HFF-Myc (cell line): ENCODE measurements at regions not wholly inside any gene's neighbourhood (a gene's known extent, or its start where the extent isn't known, plus 50 kb on each side); places are given as distances from the start of the nearest gene placed in this dataset.
"Not testable (repeated sequence)": the region's sequence is repeated elsewhere in the genome, so short reads cannot be mapped to it uniquely, and the experiment has no call there.

ENCODE experiments used
- DNase-seq: peaks from one replicate; pipeline ENCODE4 v3.0.0-alpha.2; 2011; ENCODE audit warnings: low read depth; ENCODE audit errors: extremely low read depth
- H3K4me3 ChIP-seq: replicated peaks from 2 replicates; pipeline ENCODE4 v1.5.1; 2011; ENCODE audit warnings: low read depth, mild to moderate bottlenecking, control low read depth, low read length
- TF ChIP-seq, protein P1 (sequence below): IDR thresholded peaks from 2 replicates; pipeline ENCODE4 v1.5.1; 2012; ENCODE audit warnings: mild to moderate bottlenecking, low read depth, low read length, control low read depth; ENCODE audit errors: missing control alignments

DNA sequence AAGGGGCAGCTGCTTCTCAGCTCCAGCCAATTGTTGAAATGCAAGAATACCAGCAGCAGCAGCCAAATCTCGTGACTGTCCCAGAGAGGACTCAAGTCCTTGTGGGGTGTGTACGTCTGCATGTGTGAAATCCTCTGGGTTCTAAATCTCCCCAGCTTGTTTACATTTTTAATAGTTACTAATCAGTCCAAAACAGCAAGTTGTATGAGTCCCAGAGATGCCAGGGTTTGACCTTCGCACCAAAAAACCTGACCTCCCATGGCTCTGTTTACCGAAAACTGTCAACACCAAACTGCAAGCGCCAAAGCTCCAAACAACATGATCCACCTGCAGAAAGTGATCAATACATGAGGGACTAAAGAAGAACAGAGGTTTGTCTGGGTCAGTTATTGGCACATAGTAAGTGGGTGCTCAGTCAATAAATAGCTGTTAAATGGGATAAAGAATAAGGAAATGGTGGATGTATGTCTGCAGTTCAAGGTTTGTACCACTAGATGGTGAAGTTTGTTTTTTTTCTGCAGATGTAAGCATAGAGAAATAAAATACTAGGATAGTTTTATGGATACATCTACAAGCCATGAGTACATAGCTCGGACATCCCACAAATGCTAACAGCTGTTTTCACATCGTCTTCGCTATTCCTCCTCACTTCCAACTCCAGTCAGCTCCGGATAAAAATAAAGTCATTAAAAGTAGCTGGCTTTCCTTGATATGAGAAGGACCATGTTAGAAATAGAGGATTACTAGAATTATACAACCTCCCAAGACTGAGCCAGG lies 85.3 kb upstream of the ADRB2 start:
- peak; percentile 55 for DNase-seq
- H3K4me3 ChIP-seq, result no peak overlapping the region
- TF ChIP-seq, protein P1, sequence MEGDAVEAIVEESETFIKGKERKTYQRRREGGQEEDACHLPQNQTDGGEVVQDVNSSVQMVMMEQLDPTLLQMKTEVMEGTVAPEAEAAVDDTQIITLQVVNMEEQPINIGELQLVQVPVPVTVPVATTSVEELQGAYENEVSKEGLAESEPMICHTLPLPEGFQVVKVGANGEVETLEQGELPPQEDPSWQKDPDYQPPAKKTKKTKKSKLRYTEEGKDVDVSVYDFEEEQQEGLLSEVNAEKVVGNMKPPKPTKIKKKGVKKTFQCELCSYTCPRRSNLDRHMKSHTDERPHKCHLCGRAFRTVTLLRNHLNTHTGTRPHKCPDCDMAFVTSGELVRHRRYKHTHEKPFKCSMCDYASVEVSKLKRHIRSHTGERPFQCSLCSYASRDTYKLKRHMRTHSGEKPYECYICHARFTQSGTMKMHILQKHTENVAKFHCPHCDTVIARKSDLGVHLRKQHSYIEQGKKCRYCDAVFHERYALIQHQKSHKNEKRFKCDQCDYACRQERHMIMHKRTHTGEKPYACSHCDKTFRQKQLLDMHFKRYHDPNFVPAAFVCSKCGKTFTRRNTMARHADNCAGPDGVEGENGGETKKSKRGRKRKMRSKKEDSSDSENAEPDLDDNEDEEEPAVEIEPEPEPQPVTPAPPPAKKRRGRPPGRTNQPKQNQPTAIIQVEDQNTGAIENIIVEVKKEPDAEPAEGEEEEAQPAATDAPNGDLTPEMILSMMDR, result peak; percentile 50

DNA sequence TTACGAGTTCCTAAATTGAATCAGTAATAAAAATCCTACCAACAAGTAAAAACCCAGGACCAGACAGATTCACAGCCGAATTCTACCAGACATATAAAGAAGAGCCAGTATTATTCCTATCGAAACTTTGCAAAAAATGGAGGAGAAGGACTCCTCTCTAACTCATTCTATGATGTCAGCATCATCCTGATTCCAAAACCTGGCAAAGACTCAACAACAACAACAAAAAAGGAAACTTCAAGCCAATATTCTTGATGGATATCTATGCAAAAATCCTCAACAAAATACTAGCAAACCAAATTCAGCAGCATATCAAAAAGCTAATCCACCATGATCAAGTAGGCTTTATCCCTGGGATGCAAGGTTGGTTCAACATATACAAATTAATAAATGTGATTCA lies 84.6 kb upstream of the ADRB2 start:
- H3K4me3 ChIP-seq, DNase-seq: not testable (repeated sequence)

DNA sequence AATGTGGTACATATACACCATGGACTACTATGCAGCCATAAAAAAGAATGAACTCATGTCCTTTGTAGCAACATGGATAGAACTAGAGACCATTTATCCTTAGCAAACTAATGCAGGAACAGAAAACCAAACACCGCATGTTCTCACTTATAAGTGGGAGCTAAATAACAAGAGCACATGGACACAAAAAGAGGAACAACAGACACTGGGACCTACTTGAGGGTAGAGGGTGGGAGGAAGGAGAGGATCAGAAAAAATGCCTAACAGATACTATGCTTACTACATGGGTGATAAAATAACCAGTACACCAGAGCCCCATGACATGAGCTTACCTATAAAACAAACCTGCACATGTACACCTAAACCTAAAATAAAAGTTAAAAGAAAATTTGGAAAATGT lies 82.0 kb upstream of the ADRB2 start:
- DNase-seq, H3K4me3 ChIP-seq: not testable (repeated sequence)

DNA sequence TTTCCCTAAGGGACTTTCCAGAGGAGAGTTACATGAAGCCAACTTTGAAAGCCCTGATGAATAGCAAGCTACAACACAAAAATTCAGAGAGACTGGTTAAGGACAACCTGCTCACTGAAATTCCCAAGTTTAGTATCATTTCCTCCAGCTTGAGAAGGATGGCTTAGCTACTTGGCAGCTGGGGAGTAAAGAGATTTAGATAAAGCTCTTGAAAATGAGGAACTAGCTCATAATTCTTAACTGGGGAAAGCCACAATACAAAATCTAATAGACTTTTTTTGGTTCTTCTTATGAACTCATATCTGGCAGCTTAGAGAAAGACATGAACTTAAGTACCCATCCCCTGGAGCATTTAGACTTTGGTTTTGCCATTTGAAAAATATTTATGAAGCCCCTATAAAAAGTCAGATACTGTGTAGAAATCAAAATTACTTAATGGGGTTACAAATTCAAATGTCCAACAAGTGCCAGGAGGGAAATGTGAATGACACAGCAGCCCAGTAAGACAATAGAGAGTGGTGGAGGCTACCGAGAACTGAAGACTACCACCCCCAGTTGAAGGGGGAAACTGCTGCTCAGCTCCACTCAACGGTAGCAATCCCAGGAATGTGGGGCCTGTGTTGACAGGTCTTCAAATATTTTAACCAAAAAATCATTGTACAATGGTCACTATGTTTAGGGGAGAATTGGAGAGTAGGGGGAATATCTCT lies 79.4 kb upstream of the ADRB2 start:
- TF ChIP-seq, protein P1, result no peak
- no peak for DNase-seq
- H3K4me3 ChIP-seq, result no peak overlapping the region

DNA sequence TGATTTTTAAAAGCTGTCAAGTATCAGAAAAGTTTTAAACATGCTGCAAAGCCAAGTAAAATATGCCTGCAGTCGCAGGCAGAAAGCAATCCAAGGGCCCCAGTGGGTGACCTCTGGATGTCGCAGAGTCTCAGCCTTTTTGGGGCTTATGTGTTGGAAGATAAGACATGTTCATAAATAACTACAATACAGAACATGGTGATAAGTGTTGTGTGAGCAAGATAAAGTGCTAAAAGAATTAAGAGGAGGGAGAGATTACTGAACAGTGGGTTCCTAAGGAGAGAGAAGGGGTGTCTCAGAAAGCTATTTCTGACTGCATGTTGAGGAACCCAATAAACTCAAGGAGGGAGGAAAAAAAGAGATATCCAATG lies 78.9 kb upstream of the ADRB2 start:
- DNase-seq, result no peak
- no peak overlapping the region for H3K4me3 ChIP-seq
- TF ChIP-seq, protein P1, result no peak

DNA sequence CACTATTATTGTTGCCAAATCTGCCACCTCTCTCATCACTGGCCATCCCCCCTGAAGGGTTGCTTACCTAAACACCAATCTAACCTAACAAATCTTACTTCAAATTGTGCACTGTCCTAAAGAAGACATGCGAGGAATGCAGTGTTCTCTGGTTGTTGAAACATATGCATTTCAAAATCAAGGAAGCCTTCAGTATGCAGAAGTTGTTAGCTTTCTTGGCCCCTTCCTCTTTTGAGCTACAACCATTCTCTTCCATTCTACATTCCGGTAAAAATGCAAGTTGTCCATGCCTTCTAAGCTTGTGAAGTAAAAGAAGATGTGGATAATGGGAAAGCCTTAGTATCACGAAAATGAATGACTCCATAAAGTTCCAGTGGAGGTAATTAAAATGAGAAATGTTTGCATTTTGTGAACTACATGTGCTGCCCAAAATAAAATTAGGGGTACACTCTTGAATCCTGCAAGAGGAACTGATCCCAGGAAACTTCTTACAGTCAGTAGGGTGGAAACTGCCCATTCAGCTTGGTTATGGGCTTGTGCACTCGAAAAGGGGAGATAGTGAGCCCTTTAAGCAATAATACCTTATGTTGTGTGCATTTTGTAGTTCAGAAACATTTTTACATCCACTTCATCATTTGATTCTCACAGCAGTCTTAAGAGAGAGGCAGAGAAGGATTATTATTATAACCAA lies 77.6 kb upstream of the ADRB2 start:
- TF ChIP-seq, protein P1, result no peak
- no peak for DNase-seq
- H3K4me3 ChIP-seq, result no peak overlapping the region

DNA sequence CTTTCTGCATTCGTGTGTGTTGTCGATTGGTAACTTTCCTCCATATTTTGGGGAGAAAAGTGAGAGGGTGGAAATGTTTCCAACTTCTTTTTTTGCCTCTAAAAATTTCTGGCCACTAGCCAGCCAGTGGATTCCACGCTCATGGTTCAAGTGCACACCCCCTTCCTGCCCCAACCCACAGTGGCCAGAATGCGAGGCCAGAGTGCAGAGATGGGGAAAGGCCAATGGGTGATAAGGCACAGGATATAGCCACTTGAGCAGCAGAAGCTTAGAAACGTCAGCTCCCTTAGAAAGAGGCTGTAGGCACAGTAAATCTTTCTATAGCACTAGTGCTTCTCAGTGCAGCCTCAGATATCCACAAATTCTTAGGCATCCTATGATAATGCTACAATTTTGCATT lies 75.8 kb upstream of the ADRB2 start:
- no peak for DNase-seq
- TF ChIP-seq, protein P1, result no peak
- no peak overlapping the region for H3K4me3 ChIP-seq
